ENCODE measurements at regions not wholly inside any gene's neighbourhood (a gene's known extent, or its start where the extent isn't known, plus 50 kb on each side); places are given as distances from the start of the nearest gene placed in this dataset.

- H3K4me3 ChIP-seq, result no peak overlapping the region
- 20 to 27% methylated on average over 5 of the region's 5 CpGs for WGBS, 2 experiments (ENCODE audit: low coverage in 1 of 2, low lambda C conversion rate in 2 of 2, missing lambda C conversion rate in 2 of 2)
- H3K27ac ChIP-seq, result no peak overlapping the region
- in situ Hi-C loops (cut with MboI), result no loop called here
- no peak overlapping the region for H3K9ac ChIP-seq
- no peak overlapping the region for H3K4me2 ChIP-seq (ENCODE audit: unreplicated experiment)
- no peaks in the 10 kb centered on the region for H3F3A ChIP-seq (ENCODE audit: insufficient read depth)
- H3K79me2 ChIP-seq (ENCODE audit: insufficient read depth), result no peaks in the 10 kb centered on the region
- H3K36me3 ChIP-seq (ENCODE audit: low read depth), result no peaks in the 10 kb centered on the region
- no peaks in the 10 kb centered on the region for H3K4me1 ChIP-seq (ENCODE audit: insufficient read depth)
- H3K9me2 ChIP-seq (ENCODE audit: insufficient read depth), result no peaks in the 10 kb centered on the region
- H4K20me1 ChIP-seq (ENCODE audit: insufficient read depth), result no peaks in the 10 kb centered on the region
- no peaks in the 10 kb centered on the region; the same call in 1 of the 2 replicates for H3K27me3 ChIP-seq (replicated peaks; ENCODE audit: insufficient read depth)
- no peak overlapping the region for H2AFZ ChIP-seq
- H3K9me3 ChIP-seq (ENCODE audit: low read depth), result no peaks in the 10 kb centered on the region
- DNase-seq, result no peak
- TF ChIP-seq EZH2 (IDR thresholded peaks at IDR 0.05; ENCODE audit: insufficient read depth, poor library complexity, severe bottlenecking) (no peak), EZH2phosphoT487 (IDR thresholded peaks at IDR 0.05; ENCODE audit: insufficient read depth, low read depth) (no peak)
Measured at GRCh38 chr1:87165177-87165576, 163.5 kb upstream of the LMO4 start.

GRCh38 chr1:87167157-87167789 is 161.4 kb upstream of the LMO4 start:
- no peak overlapping the region for H3K27ac ChIP-seq
- H3K4me2 ChIP-seq (ENCODE audit: unreplicated experiment), result no peak overlapping the region
- no peaks in the 10 kb centered on the region for H3K9me3 ChIP-seq (ENCODE audit: low read depth)
- H3F3A ChIP-seq (ENCODE audit: insufficient read depth), result no peaks in the 10 kb centered on the region
- WGBS, 2 experiments (ENCODE audit: low coverage in 1 of 2, low lambda C conversion rate in 2 of 2, missing lambda C conversion rate in 2 of 2), result 83 to 84% methylated on average over 7 of the region's 7 CpGs
- H3K4me3 ChIP-seq, result no peak overlapping the region
- in situ Hi-C loops (cut with MboI), result no loop called here
- no peaks in the 10 kb centered on the region for H3K9me2 ChIP-seq (ENCODE audit: insufficient read depth)
- H3K27me3 ChIP-seq (replicated peaks; ENCODE audit: insufficient read depth), result no peaks in the 10 kb centered on the region; the same call in 1 of the 2 replicates
- no peaks in the 10 kb centered on the region for H3K79me2 ChIP-seq (ENCODE audit: insufficient read depth)
- no peak overlapping the region for H2AFZ ChIP-seq
- DNase-seq, result no peak
- TF ChIP-seq EZH2phosphoT487 (IDR thresholded peaks at IDR 0.05; ENCODE audit: insufficient read depth, low read depth), result no peak
- no peak for TF ChIP-seq EZH2 (IDR thresholded peaks at IDR 0.05; ENCODE audit: insufficient read depth, poor library complexity, severe bottlenecking)
- no peak overlapping the region for H3K9ac ChIP-seq
- no peaks in the 10 kb centered on the region for H3K36me3 ChIP-seq (ENCODE audit: low read depth)
- no peaks in the 10 kb centered on the region for H4K20me1 ChIP-seq (ENCODE audit: insufficient read depth)
- peaks cover 6% of the 10 kb centered on the region for H3K4me1 ChIP-seq (ENCODE audit: insufficient read depth)

- Histone ChIP-seq H3K9me3 (ENCODE audit: low read depth) (no peaks in the 10 kb centered on the region), H3K9me2 (ENCODE audit: insufficient read depth) (no peaks in the 10 kb centered on the region), H3K27ac (no peak overlapping the region), H3K36me3 (ENCODE audit: low read depth) (no peaks in the 10 kb centered on the region), H3K27me3 (replicated peaks; ENCODE audit: insufficient read depth) (no peaks in the 10 kb centered on the region; the same call in 1 of the 2 replicates), H3K4me1 (ENCODE audit: insufficient read depth) (peaks cover 6% of the 10 kb centered on the region), H3K4me3 (no peak overlapping the region), H3K79me2 (ENCODE audit: insufficient read depth) (no peaks in the 10 kb centered on the region), H4K20me1 (ENCODE audit: insufficient read depth) (no peaks in the 10 kb centered on the region), H2AFZ (no peak overlapping the region), H3K9ac (no peak overlapping the region), H3K4me2 (ENCODE audit: unreplicated experiment) (no peak overlapping the region), H3F3A (ENCODE audit: insufficient read depth) (no peaks in the 10 kb centered on the region)
- DNase-seq, result no peak
- in situ Hi-C loops (cut with MboI), result no loop called here
- no peak for TF ChIP-seq EZH2phosphoT487 (IDR thresholded peaks at IDR 0.05; ENCODE audit: insufficient read depth, low read depth)
- no peak for TF ChIP-seq EZH2 (IDR thresholded peaks at IDR 0.05; ENCODE audit: insufficient read depth, poor library complexity, severe bottlenecking)
- WGBS, 2 experiments (ENCODE audit: low coverage in 1 of 2, low lambda C conversion rate in 2 of 2, missing lambda C conversion rate in 2 of 2), result 68 to 71% methylated on average over 7 of the region's 7 CpGs
Measured at GRCh38 chr1:87167848-87168525, 160.7 kb upstream of the LMO4 start.

GRCh38 chr1:87169263-87169910 is 159.3 kb upstream of the LMO4 start:
- TF ChIP-seq EZH2 (IDR thresholded peaks at IDR 0.05; ENCODE audit: insufficient read depth, poor library complexity, severe bottlenecking), result no peak
- TF ChIP-seq EZH2phosphoT487 (IDR thresholded peaks at IDR 0.05; ENCODE audit: insufficient read depth, low read depth), result no peak
- in situ Hi-C loops (cut with MboI), result no loop called here
- H3K9me2 ChIP-seq (ENCODE audit: insufficient read depth), result no peaks in the 10 kb centered on the region

More at GRCh38 chr1:87169263-87169910, 159.3 kb upstream of the LMO4 start:
- no peak overlapping the region for H3K27ac ChIP-seq
- no peaks in the 10 kb centered on the region for H4K20me1 ChIP-seq (ENCODE audit: insufficient read depth)
- no peak overlapping the region for H2AFZ ChIP-seq
- no peaks in the 10 kb centered on the region for H3F3A ChIP-seq (ENCODE audit: insufficient read depth)
- H3K4me1 ChIP-seq (ENCODE audit: insufficient read depth), result peaks cover 6% of the 10 kb centered on the region
- DNase-seq, result no peak
- no peaks in the 10 kb centered on the region; the same call in 1 of the 2 replicates for H3K27me3 ChIP-seq (replicated peaks; ENCODE audit: insufficient read depth)
- no peak overlapping the region for H3K4me3 ChIP-seq
- H3K9me3 ChIP-seq (ENCODE audit: low read depth), result no peaks in the 10 kb centered on the region
- no peaks in the 10 kb centered on the region for H3K36me3 ChIP-seq (ENCODE audit: low read depth)
- WGBS, 2 experiments (ENCODE audit: low coverage in 1 of 2, low lambda C conversion rate in 2 of 2, missing lambda C conversion rate in 2 of 2), result 90 to 94% methylated on average over 3 of the region's 3 CpGs
- H3K79me2 ChIP-seq (ENCODE audit: insufficient read depth), result no peaks in the 10 kb centered on the region
- H3K9ac ChIP-seq, result no peak overlapping the region
- H3K4me2 ChIP-seq (ENCODE audit: unreplicated experiment), result no peak overlapping the region

All from GM23248 (cell line).